HUES6 (cell line): ENCODE measurements at regions not wholly inside any gene's neighbourhood (a gene's known extent, or its start where the extent isn't known, plus 50 kb on each side); places are given as distances from the start of the nearest gene placed in this dataset.

Experiments used
- H3K27ac ChIP-seq: 2 replicates; pipeline ENCODE4 v1.7.0; 2013; ENCODE audit warnings: low read depth, mild to moderate bottlenecking, low read length, inconsistent platforms
- H3K27me3 ChIP-seq: 2 replicates; pipeline ENCODE4 v1.6.1; 2013; ENCODE audit warnings: low read length; ENCODE audit not compliant: control insufficient read depth, insufficient read depth
- H3K36me3 ChIP-seq: 2 replicates; pipeline ENCODE4 v1.6.1; 2013; ENCODE audit warnings: low read length; ENCODE audit not compliant: control insufficient read depth, insufficient read depth
- H3K4me1 ChIP-seq: 2 replicates; pipeline ENCODE4 v1.6.1; 2013; ENCODE audit warnings: low read length; ENCODE audit not compliant: control insufficient read depth, insufficient read depth
- H3K4me3 ChIP-seq: 2 replicates; pipeline ENCODE4 v1.5.1; 2013; ENCODE audit warnings: low read depth, low read length
- H3K9ac ChIP-seq: one replicate; pipeline ENCODE4 v1.6.1; 2013; ENCODE audit warnings: mild to moderate bottlenecking, low read length
- H3K9me3 ChIP-seq: 2 replicates; pipeline ENCODE4 v1.6.1; 2013; ENCODE audit warnings: low read depth, low read length; ENCODE audit not compliant: control insufficient read depth, insufficient read depth

DNA sequence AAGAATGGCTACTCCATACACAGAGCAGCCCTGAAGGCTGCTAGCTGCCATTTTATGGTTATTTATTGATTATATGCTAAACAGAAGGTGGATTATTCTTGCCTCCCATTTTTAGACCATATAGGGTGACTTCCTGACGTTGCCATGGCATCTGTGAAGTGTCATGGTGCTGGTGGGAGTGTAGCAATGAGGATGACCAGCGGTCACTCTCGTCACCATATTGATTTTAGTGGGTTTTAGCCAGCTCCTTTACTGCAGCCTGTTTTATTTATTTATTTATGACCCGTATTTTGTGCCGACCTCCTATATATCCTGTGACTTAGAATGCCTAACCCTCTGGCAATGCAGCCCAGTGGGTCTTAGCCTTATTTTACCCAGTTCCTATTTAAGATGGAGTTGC, 553.9 kb downstream of the TNS1 start:
- no peak overlapping the region for H3K27ac ChIP-seq
- H3K27me3 ChIP-seq: no peaks in the 10 kb centered on the region
- peaks cover 5% of the 10 kb centered on the region; the same call in 1 of the 2 replicates for H3K4me1 ChIP-seq
- H3K4me3 ChIP-seq: no peak overlapping the region
- no peak overlapping the region for H3K9ac ChIP-seq
- H3K36me3 ChIP-seq: no peaks in the 10 kb centered on the region
- no peaks in the 10 kb centered on the region for H3K9me3 ChIP-seq

GRCh38 chr2:217445723-217446122, 557.1 kb downstream of the TNS1 start:
- no peaks in the 10 kb centered on the region for H3K36me3 ChIP-seq
- no peaks in the 10 kb centered on the region for H3K27me3 ChIP-seq
- H3K9ac ChIP-seq: no peak overlapping the region
- H3K9me3 ChIP-seq: no peaks in the 10 kb centered on the region
- H3K27ac ChIP-seq: no peak overlapping the region
- H3K4me1 ChIP-seq: no peaks in the 10 kb centered on the region
- H3K4me3 ChIP-seq: no peak overlapping the region

DNA sequence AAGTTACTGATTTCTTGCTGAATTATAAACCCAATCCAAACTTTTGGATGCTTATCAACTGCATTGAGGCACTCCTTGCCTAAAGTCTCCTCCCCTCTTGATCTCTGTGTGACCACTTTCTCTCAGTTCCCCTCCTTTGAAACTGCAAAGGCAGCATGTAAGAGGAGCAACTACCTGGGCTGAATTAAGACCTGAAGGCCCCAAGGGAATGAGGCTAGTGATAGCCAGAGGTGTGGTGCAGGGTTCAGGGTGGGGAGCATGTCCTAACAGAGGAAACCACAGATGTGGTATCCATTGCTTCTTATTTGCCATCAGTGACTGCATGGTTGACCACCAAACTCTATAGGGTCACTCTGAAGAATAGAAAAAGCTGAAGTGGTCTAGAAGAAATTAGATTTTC, 557.9 kb downstream of the TNS1 start:
- Histone ChIP-seq H3K27ac (no peak overlapping the region), H3K36me3 (no peaks in the 10 kb centered on the region), H3K4me3 (no peak overlapping the region), H3K4me1 (no peaks in the 10 kb centered on the region), H3K9me3 (no peaks in the 10 kb centered on the region), H3K27me3 (no peaks in the 10 kb centered on the region), H3K9ac (no peak overlapping the region)

GRCh38 chr2:217444509-217444908, 558.3 kb downstream of the TNS1 start:
- no peaks in the 10 kb centered on the region for H3K4me1 ChIP-seq
- H3K9ac ChIP-seq: no peak overlapping the region
- H3K4me3 ChIP-seq: no peak overlapping the region
- no peak overlapping the region for H3K27ac ChIP-seq
- no peaks in the 10 kb centered on the region for H3K9me3 ChIP-seq
- no peaks in the 10 kb centered on the region for H3K36me3 ChIP-seq
- no peaks in the 10 kb centered on the region for H3K27me3 ChIP-seq

DNA sequence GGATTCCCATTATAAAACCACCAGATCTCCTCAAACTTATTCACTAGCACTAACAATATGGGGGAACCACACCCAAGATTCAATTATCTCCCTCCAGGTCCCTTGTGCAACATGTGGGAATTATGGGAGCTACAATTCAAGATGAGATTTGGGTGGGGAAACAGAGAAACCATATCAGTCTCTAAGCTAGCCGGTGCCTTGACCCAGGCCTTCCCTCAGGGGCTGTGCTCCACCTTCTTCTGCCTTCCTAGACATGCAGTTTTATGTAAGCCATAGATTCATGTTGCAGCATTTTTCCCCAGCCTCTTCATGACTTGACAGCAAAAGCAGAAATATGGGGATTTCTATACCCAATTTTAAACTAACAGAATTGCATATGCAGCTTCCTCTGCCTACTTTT, 559.2 kb downstream of the TNS1 start:
- Histone ChIP-seq H3K9me3 (no peaks in the 10 kb centered on the region), H3K4me1 (no peaks in the 10 kb centered on the region), H3K9ac (no peak overlapping the region), H3K27me3 (no peaks in the 10 kb centered on the region), H3K4me3 (no peak overlapping the region), H3K36me3 (no peaks in the 10 kb centered on the region), H3K27ac (no peak overlapping the region)

GRCh38 chr2:217440000-217440399, 562.8 kb downstream of the TNS1 start:
- peaks cover 7% of the 10 kb centered on the region for H3K4me1 ChIP-seq
- no peaks in the 10 kb centered on the region for H3K9me3 ChIP-seq
- H3K9ac ChIP-seq: no peak overlapping the region
- no peaks in the 10 kb centered on the region for H3K27me3 ChIP-seq
- H3K4me3 ChIP-seq: no peak overlapping the region
- no peaks in the 10 kb centered on the region for H3K36me3 ChIP-seq
- H3K27ac ChIP-seq: no peak overlapping the region

- H3K4me3 ChIP-seq: no peak overlapping the region
- no peak overlapping the region for H3K9ac ChIP-seq
- H3K36me3 ChIP-seq: no peaks in the 10 kb centered on the region
- H3K4me1 ChIP-seq: peaks cover 13% of the 10 kb centered on the region
- H3K9me3 ChIP-seq: no peaks in the 10 kb centered on the region
- no peak overlapping the region for H3K27ac ChIP-seq
- H3K27me3 ChIP-seq: no peaks in the 10 kb centered on the region
Measured at GRCh38 chr2:217438821-217439220, 564.0 kb downstream of the TNS1 start.

DNA sequence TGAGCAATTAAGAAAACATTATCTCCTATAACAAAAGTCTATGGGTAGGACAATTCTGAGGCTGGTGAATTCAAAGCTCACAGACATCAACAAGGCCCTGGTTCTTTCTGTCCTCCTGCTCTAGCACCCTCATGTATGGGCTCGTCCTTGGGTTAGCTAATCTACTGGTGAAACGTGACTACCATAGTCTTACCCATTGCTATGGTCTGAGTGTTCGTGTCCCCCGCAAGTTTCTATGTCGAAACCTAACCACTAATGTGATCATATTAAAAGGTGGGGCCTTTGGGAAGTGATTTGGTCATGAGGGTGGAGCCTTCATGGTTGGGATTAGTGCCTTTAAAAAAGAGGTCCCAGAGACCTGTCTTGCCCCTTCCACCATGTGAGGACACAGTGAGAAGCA, 564.7 kb downstream of the TNS1 start:
- Histone ChIP-seq H3K9me3 (no peaks in the 10 kb centered on the region), H3K27me3 (no peaks in the 10 kb centered on the region), H3K9ac (no peak overlapping the region), H3K27ac (no peak overlapping the region), H3K4me3 (no peak overlapping the region), H3K36me3 (no peaks in the 10 kb centered on the region), H3K4me1 (peaks cover 20% of the 10 kb centered on the region)

DNA sequence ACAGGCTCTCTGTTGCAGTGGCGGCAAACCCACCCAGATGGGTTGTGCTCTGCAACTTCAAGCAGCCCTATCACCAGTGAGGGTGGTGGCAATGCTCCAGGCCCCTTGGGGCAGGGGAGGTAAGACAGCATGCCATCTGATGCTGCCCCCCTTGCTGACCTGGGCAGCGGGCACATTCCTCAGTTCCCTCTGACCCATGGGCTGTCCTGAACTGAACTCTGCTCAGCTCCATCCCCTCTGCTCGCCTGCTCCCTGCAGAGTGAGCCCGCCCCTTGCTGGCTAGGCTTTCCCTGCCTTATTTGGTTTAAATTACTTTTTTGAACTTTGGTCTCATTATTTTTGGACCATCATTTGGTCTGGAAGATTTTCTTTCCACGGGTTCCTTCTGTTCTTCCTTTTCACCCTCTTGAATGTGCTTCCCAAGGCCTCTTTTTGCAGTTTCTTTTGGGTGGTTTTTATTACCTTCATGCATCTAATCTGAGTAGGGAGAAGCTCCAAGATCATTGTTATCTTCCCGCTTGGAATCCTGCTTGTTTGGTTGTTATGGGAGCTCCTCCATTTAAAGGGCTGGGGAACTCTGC, 565.4 kb downstream of the TNS1 start:
- Histone ChIP-seq H3K9me3 (no peaks in the 10 kb centered on the region), H3K36me3 (no peaks in the 10 kb centered on the region), H3K27ac (no peak overlapping the region), H3K4me3 (no peak overlapping the region), H3K4me1 (peaks cover 21% of the 10 kb centered on the region), H3K27me3 (no peaks in the 10 kb centered on the region), H3K9ac (no peak overlapping the region)

DNA sequence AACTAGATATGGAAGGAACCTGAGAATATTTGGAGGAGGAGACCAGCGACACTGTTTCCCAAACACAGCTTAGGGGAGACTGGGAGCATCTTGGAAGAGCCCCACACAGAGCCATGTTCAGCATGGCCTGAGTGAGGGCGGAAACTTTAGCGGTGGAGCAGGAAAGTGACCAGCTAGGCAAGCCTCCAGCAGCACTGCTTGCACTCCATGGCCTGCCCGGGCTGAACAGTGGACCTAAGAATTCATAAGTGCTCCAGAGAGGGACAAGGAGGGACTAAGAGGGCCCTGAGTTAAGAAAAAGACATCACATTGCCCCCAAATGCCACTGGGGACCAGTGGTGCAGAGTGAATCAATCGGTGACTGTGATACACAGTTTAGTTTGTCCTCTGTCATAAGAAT, 566.4 kb downstream of the TNS1 start:
- H3K36me3 ChIP-seq: no peaks in the 10 kb centered on the region
- no peak overlapping the region for H3K9ac ChIP-seq
- no peak overlapping the region for H3K27ac ChIP-seq
- H3K9me3 ChIP-seq: no peaks in the 10 kb centered on the region
- H3K4me1 ChIP-seq: peaks cover 26% of the 10 kb centered on the region
- H3K4me3 ChIP-seq: no peak overlapping the region
- H3K27me3 ChIP-seq: no peaks in the 10 kb centered on the region

DNA sequence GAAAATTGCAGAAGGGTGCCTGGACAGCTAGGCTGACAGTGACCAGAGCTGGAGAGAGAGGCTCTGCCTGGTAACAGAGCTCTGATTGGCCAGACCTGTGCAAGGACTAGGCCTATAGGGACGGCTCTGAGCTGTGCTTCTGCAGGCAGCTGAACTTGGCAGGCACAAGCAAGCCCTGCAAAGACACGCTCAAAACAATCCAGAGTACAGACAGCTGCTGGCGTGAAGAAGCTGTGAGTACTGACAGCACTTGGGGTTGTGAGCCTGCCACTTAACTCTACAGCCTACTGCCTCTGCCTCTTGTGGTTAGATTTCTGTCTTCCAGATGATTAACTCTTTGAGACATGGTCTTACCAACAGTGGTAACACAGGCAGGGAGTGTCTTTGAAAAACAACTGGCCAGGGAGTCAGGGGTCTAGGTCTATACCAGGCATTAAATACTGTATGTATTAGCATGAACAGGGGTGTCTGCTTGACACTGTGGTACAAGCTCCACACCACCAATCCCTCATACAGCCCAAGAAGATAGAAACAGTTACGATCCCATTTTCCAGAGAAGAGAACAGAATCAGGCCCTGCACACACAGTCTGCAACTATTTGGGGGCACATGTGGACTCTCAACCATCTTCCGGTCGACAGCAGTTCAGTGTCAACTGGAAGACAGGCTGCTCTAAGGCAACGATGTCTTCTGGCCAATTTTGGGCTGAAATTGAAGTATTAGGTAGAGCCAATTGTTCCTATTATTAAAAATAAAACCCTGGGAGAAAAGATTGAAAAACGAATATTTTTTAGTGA, 568.4 kb downstream of the TNS1 start:
- H3K27ac ChIP-seq: no peak overlapping the region
- peaks cover 26% of the 10 kb centered on the region for H3K4me1 ChIP-seq
- no peak overlapping the region for H3K9ac ChIP-seq
- H3K36me3 ChIP-seq: no peaks in the 10 kb centered on the region
- no peaks in the 10 kb centered on the region for H3K9me3 ChIP-seq
- H3K27me3 ChIP-seq: no peaks in the 10 kb centered on the region
- H3K4me3 ChIP-seq: no peak overlapping the region
